ENCODE measurements at regions not wholly inside any gene's neighbourhood (a gene's known extent, or its start where the extent isn't known, plus 50 kb on each side); places are given as distances from the start of the nearest gene placed in this dataset.

DNA sequence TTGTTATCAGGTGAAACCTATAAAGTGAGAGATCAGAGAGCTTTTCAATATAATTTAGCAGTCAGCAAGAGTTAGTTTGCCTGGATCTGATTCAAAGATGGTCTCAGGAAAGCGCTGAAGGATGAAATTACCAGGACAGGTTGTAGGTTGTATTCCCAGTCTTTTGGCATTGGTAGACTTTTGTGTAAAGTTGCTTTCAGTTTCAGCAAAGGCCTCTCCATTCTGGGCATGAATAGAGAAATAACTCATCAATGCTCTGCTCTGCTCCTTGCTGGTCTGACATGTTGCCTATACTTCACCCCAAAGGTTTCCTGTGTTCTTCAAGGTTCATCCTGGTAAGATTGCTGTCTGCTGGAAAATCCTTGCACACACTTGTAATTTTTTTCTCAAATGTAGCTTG, 714.8 kb downstream of the EPM2A start:
- DNase-seq (ENCODE audit: low read depth): no peak

DNA sequence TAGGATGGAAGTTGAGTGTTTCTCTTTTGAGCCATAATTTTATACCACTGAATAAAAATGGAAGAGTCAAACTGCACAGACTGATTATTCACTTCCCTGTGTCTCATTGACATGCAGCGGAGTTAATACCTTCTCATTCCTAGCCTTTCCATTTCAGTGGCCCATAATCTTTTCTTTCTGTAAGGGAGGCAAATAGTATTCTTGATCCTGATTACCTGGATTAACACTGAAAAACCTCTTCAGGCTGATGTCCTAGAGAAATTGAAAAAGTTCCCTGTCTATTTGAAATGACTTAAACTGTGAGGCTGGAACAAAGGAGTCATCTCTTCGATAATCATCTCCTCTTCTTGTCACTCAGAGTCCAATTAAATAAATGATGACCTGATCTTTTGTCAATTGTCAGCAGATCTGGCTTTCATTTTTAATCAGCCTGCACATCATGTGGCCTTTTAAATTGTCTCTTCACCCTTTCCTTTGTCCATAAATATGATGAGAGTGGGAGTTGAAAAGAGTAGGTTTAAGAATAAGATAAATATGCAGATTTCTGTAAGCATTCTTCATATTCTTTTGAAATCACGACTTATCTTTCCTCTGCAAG, 713.0 kb downstream of the EPM2A start:
- no peak for DNase-seq (ENCODE audit: low read depth)

DNA sequence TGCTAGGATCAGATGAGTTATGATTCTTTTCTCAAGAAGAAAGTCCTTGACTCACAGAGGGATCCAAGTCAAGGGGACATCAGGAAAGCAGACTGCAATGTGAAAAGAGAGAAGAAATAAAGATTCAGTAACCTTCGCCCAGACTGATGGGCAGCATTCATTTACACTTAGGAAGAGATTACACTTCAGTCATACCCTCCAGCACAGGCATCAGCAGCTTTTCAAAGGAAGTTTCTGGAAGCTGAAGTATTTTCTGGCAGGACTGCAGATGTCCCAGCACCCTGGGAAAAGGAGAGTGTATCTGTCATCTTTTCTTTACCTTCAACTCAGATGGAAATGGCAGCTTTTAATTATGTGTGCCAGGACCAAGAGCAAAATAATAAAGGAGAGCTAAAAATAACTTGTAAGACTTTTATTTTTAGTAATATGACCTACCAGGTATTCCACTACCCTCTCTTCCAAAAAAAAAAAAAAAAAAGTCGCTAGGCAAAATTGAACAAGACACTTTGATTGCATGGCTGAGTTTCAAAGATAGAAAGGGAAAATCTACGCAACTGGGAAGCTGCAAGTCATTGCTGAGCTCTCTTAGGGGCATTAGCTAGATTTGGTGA, 712.1 kb downstream of the EPM2A start:
- no peak for DNase-seq (ENCODE audit: low read depth)

GRCh38 chr6:145025488-145025887, 709.8 kb downstream of the EPM2A start:
- DNase-seq (ENCODE audit: low read depth): no peak

DNA sequence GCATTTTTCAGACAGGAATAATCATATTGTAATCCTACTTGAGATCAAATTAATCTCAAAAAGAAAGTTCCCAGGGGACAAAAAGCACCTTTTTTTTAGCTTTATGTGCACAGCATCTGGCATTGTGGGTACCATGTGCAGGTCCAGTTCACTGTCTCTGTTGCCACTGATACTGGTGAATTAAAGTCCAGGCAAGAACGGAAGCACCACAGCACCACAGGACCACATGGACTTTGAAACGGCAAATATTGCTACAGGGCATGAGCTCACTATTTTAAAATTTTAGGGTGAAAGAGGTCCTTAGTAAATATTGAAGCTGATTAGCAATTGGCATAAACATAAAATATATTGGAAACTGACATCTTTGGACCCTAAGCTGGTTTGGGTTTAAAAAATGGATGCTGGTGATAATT, 709.0 kb downstream of the EPM2A start:
- DNase-seq (ENCODE audit: low read depth): no peak

- DNase-seq (ENCODE audit: low read depth): no peak
These were observed 707.0 kb downstream of the EPM2A start for GRCh38 chr6:145028144-145028818.

GRCh38 chr6:145031001-145031400, 704.3 kb downstream of the EPM2A start:
- no peak for DNase-seq (ENCODE audit: low read depth)

- DNase-seq (ENCODE audit: low read depth): no peak
These were observed 703.4 kb downstream of the EPM2A start for GRCh38 chr6:145031962-145032361.

GRCh38 chr6:145032562-145033145, 702.7 kb downstream of the EPM2A start:
- no peak for DNase-seq (ENCODE audit: low read depth)

DNA sequence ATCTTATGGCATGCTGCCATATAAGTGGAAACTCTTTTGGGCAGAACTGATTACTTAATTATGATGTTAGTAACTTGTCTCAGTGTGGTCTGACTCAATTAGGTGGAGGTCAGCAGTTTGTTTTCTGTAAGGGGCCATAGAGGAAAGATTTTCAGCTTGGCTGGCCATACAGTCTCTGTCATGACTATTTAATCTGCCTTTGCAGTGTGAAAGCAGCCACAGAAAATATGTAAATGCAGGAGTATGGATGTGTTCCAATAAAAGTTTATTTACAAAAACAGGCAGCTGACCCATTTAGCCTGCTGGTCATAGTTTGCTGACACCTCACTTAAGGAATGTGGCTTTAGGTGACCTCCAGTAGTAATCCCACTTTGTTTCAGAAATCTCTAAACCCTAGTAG, 700.7 kb downstream of the EPM2A start:
- DNase-seq (ENCODE audit: low read depth): no peak

GRCh38 chr6:145036236-145036635, 699.1 kb downstream of the EPM2A start:
- DNase-seq (ENCODE audit: low read depth): no peak

DNA sequence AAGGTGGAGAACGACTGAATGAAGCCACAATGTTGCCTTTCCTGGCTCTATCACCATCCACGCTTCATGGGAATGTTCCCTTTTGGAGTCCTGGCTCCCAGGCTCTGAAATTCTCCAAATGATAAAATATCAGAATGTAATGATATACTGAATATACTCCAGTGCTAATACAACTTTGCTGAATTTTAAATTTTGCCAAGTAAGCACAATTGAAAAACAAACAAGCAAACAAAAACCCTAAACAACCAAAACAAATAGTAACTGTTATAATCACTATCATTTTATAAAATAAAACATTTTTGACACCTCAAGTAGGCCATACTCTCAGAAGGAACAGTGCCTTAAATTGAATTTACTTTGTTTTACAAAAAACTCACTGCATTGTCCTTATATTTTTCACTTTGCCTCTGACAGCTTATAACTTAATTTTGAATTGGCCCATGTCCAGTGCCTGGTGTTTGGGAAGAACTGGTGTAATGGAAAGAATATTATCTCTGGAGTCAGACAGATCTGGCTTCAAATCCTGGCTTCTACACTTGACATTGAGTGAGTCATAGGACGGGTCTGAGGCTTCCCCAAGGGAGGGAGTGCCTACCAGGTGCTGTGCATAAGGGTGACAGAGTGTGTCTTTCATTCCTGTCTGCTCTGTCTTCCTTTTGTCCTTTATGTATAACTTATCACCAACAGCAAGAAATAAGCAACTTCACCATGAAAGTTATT, 698.3 kb downstream of the EPM2A start:
- no peak for DNase-seq (ENCODE audit: low read depth)

DNA sequence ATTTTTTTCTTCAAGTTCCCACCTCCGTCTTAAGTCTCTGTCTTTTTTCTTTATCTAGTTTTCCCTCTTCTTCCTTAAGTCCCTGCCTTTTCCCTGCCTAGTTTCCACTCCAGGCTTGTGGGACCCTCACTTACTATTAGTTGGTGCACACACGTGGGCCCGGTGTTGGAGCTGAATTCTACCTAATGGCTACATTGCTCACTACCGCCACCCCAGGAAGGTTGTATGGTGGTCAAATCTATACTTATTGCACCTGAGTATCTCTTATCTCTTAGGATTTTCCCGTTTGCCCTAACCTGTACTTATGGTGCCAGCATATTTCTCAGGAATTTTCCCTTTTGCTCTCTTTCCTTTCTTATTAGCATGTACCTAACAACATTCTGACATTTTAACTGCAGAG, 692.8 kb downstream of the EPM2A start:
- no peak for DNase-seq (ENCODE audit: low read depth)

- DNase-seq (ENCODE audit: low read depth): no peak
These were observed 691.3 kb downstream of the EPM2A start for GRCh38 chr6:145043926-145044500.

GRCh38 chr6:145044641-145045246, 690.6 kb downstream of the EPM2A start:
- DNase-seq (ENCODE audit: low read depth): peak; percentile 70

GRCh38 chr6:145045582-145045981, 689.7 kb downstream of the EPM2A start:
- DNase-seq (ENCODE audit: low read depth): no peak

DNA sequence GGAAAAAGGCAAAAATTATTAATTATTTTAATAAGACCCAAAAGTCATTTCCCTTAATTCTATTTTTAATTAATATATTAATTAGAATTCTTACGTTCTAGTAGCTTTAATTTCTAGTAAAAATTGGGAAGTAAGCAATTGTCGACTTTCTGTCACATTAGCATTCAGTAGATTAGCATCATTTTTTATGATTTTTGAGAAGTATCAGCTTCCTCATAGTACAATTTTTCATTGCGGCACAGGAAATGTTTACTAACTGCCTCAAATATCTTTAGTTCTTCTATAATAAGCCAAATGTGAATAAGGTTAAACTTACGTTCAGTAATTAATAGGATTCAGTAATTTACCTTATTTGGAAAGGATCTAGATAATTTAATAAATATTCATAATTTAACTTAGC, 687.4 kb downstream of the EPM2A start:
- no peak for DNase-seq (ENCODE audit: low read depth)

DNA sequence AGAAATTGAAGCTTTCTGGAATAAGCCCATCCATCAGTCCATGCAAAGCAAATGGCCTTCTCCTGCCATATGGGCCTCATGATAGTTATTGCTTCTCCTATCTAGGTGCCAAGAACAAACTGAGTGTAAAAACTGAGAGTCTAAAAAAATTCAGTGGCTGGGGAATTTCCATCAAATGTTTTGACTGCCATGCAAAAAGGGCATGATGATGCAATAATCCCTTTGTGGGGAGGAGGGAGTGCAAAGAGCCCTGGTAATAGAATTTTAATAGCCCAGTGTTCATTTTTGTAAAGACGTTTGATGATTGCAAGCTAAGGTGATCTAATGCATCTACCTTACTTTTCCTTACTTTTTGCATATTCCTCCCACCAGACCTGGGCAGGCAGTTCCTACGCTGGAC, 683.7 kb downstream of the EPM2A start:
- DNase-seq (ENCODE audit: low read depth): no peak

GRCh38 chr6:145055567-145055966, 679.8 kb downstream of the EPM2A start:
- no peak for DNase-seq (ENCODE audit: low read depth)

- no peak for DNase-seq (ENCODE audit: low read depth)
These were observed 674.6 kb downstream of the EPM2A start for GRCh38 chr6:145060714-145061113.

DNA sequence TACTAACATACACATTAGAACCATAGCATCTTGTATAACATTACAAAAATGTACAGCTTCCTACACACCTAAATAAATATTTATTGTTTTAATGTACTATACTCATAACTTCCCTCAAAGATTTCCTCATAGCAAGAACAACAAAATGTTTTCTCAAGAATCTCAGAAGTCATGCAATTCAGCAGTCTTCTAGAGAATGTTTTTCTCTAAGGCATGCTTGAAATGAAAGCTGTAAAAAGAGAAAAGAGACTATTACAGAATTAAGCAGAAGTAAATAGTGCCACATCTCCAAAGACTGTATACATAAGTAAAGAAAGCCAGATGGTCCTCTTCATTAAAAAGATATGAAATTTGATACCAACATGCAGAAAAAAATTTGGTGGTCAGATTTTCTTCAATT, 672.2 kb downstream of the EPM2A start:
- no peak for DNase-seq (ENCODE audit: low read depth)

- DNase-seq (ENCODE audit: low read depth): no peak
These were observed 667.9 kb downstream of the EPM2A start for GRCh38 chr6:145067430-145067829.

All from stromal cell of bone marrow (primary cell).